ENCODE measurements at regions not wholly inside any gene's neighbourhood (a gene's known extent, or its start where the extent isn't known, plus 50 kb on each side); places are given as distances from the start of the nearest gene placed in this dataset.

GRCh38 chr1:30511991-30512913 lies 211.1 kb downstream of the MATN1 start:
- DNase-seq, result no peak

DNA sequence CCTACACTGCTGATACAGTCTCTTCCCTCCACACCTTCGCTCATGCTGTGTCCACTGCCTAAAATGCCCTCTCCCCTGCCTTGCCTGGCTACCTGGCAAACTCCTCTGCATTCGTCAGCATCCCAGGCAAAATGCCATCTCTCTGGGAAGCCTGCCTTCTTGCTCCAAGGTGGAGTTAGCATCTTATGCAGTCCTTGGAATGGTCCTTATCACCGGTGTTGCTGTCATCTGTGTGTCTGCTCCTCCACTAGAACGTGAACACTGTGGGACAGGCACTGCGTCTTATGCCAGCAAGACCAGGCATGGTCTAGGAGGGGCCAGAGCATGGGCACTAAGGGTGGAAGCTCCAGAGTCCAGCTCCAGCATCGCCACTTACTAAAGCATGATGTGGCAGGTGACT lies 211.8 kb downstream of the MATN1 start:
- no peak for DNase-seq

DNA sequence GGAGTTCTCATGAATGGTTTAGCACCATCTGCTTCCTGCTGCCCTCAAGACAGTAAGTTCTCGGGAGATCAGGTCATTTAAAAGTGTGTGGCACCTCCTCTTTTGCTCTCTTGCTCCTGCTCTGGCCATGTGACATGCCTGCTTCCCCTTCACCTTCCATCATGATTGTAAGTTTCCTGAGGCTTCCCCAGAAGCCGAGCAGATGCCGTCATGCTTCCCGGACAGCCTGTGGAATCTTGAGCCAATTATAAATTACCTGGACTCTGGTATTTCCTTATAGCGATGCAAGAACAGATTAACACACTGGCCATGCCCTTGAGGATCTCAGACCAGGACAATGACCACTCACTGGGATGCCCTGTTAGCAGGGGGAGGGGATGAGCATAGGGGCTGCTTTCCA lies 212.3 kb downstream of the MATN1 start:
- no peak for DNase-seq

GRCh38 chr1:30509670-30510069 lies 213.7 kb downstream of the MATN1 start:
- no peak for DNase-seq

GRCh38 chr1:30508611-30509010 lies 214.8 kb downstream of the MATN1 start:
- no peak for DNase-seq

DNA sequence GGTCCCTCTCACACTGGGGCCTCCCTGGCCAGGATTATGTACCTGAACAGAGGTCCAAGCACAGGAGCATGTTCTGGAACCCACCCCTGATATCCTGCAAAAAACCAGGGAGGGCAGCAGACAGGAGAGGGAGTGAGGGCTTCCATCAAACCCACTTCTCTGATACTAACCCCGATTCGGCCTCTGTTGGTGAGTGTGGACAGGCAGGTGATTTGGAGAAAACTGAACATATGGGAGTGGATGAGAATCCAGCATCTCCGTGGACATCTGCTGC lies 215.3 kb downstream of the MATN1 start:
- DNase-seq, result no peak

GRCh38 chr1:30507401-30508174 lies 215.8 kb downstream of the MATN1 start:
- DNase-seq, result no peak

GRCh38 chr1:30507016-30507312 lies 216.4 kb downstream of the MATN1 start:
- no peak for DNase-seq

GRCh38 chr1:30506291-30507015 lies 216.9 kb downstream of the MATN1 start:
- DNase-seq, result no peak

GRCh38 chr1:30505853-30506252 lies 217.5 kb downstream of the MATN1 start:
- no peak for DNase-seq

GRCh38 chr1:30492451-30492850 lies 230.9 kb downstream of the MATN1 start:
- DNase-seq, result no peak

DNA sequence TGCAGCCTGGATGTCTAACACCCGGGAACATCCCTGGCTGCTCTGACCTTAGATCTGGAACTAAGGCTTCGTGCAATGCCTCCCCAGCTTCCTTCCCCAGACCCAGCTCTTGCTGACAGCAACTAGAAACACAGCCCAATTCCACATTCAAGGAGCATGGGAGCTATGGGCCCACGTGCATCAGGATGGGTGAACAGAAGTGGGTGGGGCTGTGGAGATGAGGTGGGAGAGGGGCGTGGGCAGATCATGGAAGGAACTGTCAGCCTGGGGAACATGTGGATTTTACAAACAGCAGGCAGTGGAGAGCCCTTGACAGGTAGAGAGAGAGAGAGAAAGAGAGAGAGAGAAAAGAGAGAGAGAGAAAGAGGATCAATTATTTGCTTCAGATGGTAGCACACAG lies 231.6 kb downstream of the MATN1 start:
- DNase-seq, result no peak

DNA sequence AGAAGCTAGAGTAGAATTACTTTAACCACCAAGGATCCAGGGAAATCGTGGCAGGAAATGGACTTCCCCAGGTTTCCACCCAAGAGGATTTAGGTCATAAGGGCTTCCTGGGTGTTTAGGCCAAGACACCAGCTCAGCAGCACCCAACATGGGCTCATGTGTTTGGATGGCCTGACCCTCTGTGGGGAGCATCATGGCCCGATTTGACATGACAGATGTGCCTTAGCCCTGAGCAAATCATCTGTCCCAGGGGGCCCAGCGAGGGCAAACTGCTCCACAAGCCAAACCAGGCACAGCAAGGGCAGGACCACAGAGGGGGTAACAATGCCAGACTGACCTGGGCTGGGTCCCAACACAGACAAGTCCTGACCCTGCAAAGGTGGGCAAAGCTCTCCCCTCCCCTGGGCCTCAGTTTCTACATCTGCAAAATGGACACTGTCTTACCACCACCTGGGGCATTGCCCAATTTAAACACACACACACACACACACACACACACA lies 232.8 kb downstream of the MATN1 start:
- DNase-seq, result no peak

- no peak for DNase-seq
These were observed 233.5 kb downstream of the MATN1 start for GRCh38 chr1:30489737-30490389.

DNA sequence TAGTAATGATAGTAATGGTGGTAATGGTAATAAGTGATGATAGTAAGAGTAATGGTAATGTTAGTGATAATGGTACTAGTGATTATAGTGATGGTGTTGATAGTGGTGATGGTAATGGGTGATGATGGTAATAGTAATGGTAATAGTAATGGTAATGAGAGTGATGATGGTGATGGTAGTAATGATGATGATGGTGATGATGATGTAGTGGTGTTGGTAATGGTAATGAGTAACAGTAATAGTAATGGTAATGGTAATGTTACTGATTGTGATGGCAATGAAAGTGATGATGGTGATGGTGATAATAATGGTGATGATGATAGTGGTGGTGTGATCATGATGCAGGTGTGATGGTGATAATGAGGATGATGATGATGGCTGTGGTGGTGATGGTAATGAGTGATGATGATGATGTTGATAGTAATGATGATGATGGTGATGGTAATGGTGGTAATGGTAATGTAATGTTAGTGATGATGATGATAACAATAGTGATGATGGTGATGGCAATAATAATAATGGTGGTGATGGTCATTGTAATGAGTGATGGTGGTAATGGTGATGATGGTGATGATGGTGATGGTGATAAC lies 235.0 kb downstream of the MATN1 start:
- DNase-seq, result no peak

DNA sequence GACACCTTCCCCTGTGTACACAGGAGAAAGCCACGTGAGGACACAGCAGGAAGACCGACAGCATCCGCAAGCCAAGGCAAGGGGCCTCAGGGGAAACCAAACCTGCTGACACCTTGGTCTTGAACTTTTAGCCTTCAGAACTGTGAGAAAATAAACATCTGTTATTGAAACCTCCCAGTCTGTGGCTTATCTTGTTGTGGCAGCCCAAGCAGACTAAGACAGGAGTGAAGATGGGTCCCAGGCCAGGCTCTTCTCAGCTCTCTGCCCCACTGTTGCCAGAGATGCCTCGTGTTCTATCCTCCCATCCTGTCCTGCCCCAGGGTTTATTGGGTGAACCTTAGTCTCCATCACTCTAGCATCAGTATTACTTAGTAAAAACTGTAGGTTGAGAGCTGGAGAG lies 236.3 kb downstream of the MATN1 start:
- no peak for DNase-seq

GRCh38 chr1:30485072-30485471 lies 238.3 kb downstream of the MATN1 start:
- no peak for DNase-seq

DNA sequence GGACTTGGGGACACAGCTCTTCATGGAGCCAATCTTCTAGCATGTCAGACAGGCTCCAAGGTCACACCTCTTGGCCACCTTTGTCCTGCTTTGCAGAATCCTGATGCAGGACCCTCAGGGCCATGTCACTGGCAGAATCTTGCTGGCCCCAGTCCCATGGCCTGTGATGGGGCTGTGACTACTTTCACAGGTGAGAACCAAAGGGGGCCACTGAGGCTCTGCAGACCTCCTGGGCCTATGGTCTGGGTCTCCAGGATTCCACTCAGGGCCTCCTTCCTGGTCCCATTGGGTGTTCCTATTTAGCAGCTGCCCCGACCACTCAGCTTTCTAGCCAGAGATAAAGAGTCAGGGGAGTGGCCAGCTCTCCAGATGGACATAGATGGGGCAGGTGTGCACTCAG lies 238.7 kb downstream of the MATN1 start:
- DNase-seq, result no peak

DNA sequence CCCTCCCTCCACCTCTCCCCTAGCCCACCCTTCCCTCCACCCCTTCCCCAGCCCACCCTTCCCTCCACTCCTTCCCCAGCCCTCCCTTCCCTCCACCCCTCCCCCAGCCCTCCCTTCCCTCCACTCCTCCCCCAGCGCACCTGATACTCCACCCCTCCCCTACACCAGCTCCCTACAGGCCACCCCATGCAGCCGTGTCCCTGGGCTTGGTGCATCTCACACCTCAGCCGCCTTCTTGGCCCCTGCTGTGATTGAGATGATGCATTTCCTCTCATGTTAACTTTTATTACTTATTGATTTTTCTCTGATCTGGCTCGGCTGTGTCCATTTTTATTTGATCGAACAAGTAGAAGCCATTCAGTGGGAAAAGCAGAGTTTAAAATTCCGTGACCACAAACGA lies 243.8 kb downstream of the MATN1 start:
- no peak for DNase-seq

GRCh38 chr1:30478799-30479563 lies 244.4 kb downstream of the MATN1 start:
- no peak for DNase-seq

GRCh38 chr1:30478283-30478682 lies 245.1 kb downstream of the MATN1 start:
- no peak for DNase-seq

DNA sequence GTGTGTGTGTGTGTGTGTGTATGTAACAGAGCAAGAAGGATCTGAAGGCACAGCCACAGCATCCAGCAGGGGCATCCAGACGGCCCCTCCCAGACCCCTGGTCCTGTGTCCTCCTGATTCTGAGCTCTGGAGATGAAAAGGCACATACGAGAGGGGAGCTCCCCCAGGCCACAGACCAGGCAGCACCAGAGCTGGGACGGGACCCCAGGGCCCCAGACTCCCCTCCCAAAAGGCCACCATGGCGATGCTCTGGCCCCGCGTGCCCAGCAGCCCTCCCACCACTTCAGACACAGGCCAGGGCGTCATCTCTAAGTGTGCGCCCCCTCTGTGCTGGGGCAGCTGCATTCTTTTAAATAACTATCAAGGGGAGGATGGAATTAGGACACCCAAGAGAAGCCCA lies 245.8 kb downstream of the MATN1 start:
- no peak for DNase-seq

Measured in NCI-H446 treated with DMSO at 0.1 percent for 48 hours (cell line).